ENCODE measurements at regions not wholly inside any gene's neighbourhood (a gene's known extent, or its start where the extent isn't known, plus 50 kb on each side); places are given as distances from the start of the nearest gene placed in this dataset.
A peak's percentile ranks its signal among the peaks of the same experiment; 100 is the strongest.

- DNase-seq (ENCODE audit: extremely low read depth in 1 of 11, low read depth in 9 of 11, low spot score in 4 of 11), result no peak
Measured at GRCh38 chr7:94054130-94054529, 50.0 kb upstream of the BET1 start.

GRCh38 chr7:94055963-94056362, 51.8 kb upstream of the BET1 start:
- DNase-seq (ENCODE audit: extremely low read depth in 1 of 11, low read depth in 9 of 11, low spot score in 4 of 11), result no peak

- no peak for DNase-seq (ENCODE audit: extremely low read depth in 1 of 11, low read depth in 9 of 11, low spot score in 4 of 11)
Measured at GRCh38 chr7:94056796-94057207, 52.6 kb upstream of the BET1 start.

GRCh38 chr7:94057955-94058354, 53.8 kb upstream of the BET1 start:
- DNase-seq (ENCODE audit: extremely low read depth in 1 of 11, low read depth in 9 of 11, low spot score in 4 of 11), result no peak

DNA sequence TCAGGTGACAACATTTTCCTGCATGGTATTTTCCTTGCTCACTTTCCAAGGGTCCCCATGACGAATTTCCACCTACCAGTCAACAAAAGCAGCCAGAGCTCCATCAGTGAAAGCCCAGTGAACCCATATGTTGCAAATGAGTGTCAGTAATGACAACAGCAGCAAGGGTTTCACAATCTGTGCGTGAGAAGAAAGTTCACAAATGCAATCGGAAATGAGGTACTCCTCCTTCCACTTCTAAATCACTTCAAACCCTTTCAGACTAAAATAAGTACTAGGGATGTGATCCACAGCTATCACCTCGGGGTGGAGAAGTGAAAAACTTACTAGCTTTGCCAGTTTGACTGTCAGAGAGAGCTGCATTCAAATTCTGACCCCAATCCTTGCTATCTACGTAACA, 55.6 kb upstream of the BET1 start:
- no peak for DNase-seq (ENCODE audit: extremely low read depth in 1 of 11, low read depth in 9 of 11, low spot score in 4 of 11)

GRCh38 chr7:94060752-94061151, 56.6 kb upstream of the BET1 start:
- peak in 10 of 11 donors; percentile 25 to 79 (median 51) for DNase-seq (ENCODE audit: extremely low read depth in 1 of 11, low read depth in 9 of 11, low spot score in 4 of 11)

- DNase-seq (ENCODE audit: extremely low read depth in 1 of 11, low read depth in 9 of 11, low spot score in 4 of 11), result no peak
Measured at GRCh38 chr7:94061326-94061725, 57.2 kb upstream of the BET1 start.

- DNase-seq (ENCODE audit: extremely low read depth in 1 of 11, low read depth in 9 of 11, low spot score in 4 of 11), result no peak
Measured at GRCh38 chr7:94062372-94062771, 58.2 kb upstream of the BET1 start.

DNA sequence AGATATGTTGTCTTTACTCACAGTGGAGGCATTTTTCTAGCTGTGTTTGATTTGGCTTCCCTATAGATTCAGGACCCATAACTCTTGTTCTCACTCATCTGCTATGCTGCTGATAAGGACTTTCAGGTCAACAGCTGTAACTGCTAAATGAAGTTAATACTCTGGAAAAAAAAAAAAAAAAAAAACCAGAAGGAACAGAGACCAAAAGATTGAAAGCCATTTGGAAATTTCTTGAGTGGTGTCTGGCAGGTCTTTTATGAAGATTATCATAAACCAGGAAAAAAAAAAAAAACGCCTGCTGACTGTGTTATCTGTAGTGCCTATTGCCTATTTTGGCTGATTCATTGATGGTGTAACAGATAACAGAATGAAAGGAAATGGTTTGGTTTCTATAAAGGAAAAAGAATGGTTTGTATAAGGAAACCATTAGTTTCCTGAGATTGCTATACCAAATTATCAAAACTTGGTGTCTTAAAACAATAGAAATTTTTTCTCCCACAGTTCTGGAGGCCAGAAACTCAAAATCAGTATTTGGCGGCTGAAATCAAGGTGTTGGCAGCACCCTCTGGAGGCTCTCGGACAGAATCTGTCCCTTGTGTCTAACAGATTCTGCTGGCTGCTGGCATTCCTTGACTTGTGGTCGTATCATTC, 60.5 kb upstream of the BET1 start:
- no peak for DNase-seq (ENCODE audit: extremely low read depth in 1 of 11, low read depth in 9 of 11, low spot score in 4 of 11)

DNA sequence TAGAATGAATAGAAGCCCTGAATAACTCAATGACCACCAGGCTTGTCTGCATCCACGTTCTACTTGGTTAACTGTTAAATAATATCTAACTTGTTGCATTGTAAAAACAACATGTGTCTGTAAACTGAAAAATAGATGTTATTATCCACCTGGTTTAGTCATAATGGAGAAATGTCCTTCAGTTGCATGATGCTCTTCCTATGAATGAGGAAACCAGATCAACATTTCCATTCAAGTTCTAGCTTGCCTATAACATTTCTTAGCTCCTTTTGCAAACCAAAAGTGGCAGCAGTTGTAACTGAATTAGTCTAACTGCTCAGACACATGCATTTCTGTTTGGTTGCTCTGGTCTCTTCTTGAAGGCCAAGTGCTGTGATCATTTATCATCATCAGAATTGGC, 62.9 kb upstream of the BET1 start:
- DNase-seq (ENCODE audit: extremely low read depth in 1 of 11, low read depth in 9 of 11, low spot score in 4 of 11), result no peak

GRCh38 chr7:94067506-94067905, 63.4 kb upstream of the BET1 start:
- DNase-seq (ENCODE audit: extremely low read depth in 1 of 11, low read depth in 9 of 11, low spot score in 4 of 11), result no peak

DNA sequence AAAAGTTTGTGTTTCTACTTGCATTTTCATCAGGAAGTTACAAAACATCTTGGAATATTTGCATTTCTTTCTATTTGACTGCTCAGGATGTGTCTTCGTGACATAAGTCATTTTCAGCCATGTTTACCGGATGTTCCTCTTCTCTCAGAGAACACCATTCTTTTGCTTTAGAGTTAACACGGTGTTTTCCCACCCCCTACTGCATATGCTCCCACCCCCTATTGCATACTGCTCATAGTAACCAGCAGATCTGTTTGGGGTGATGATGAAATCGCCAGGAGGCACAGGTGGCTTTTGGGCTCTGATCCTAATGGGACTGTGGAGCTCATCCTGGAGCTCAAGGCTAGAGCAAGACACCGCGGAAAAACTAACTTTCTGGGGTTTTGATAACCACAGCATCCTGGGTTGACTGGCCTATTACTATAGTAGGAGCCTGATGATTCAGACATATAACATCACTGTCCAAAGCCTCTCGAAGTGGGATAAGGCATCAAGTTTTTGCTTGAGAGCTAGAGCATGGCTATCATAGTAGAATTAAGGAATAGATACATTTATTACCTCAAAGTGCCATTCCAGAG, 65.1 kb upstream of the BET1 start:
- no peak for DNase-seq (ENCODE audit: extremely low read depth in 1 of 11, low read depth in 9 of 11, low spot score in 4 of 11)

DNA sequence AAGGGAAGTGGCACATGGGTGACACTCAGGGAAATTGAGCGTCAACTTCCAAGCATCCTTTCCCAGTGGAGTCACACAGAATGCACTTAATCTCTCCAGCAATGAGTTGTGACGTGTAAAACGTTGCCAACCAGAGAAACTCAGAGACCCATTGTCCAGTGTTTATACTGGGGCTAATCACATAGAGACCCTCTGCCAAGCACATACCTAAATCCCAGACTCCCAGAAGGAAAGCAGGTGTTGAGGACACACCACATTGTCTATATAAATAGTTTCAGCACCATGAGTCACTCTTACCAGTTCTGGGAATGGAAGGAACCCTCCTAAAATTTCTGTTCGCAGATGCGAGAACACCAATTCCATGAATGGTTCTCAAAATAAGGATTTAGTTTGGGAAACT, 76.4 kb upstream of the BET1 start:
- DNase-seq (ENCODE audit: extremely low read depth in 1 of 11, low read depth in 9 of 11, low spot score in 4 of 11), result no peak

DNA sequence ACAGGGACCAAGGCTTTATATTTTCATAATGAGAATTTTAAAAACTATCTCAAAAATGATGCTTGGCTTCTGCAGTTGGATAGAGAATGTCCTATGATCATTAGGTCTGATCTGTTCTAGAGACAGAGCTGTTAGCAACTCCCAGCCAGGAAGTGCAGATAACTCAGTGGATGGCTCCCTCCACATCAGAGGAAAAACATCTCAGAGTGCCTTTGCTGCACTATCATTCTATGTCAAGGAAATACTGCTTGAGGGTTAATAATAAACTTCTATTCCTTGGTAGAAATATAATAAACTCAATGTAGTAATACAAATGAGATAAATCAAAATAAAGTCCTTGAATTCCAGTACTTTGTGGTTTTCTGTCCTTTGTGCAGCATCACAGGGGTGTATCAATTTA, 78.0 kb upstream of the BET1 start:
- no peak for DNase-seq (ENCODE audit: extremely low read depth in 1 of 11, low read depth in 9 of 11, low spot score in 4 of 11)

DNA sequence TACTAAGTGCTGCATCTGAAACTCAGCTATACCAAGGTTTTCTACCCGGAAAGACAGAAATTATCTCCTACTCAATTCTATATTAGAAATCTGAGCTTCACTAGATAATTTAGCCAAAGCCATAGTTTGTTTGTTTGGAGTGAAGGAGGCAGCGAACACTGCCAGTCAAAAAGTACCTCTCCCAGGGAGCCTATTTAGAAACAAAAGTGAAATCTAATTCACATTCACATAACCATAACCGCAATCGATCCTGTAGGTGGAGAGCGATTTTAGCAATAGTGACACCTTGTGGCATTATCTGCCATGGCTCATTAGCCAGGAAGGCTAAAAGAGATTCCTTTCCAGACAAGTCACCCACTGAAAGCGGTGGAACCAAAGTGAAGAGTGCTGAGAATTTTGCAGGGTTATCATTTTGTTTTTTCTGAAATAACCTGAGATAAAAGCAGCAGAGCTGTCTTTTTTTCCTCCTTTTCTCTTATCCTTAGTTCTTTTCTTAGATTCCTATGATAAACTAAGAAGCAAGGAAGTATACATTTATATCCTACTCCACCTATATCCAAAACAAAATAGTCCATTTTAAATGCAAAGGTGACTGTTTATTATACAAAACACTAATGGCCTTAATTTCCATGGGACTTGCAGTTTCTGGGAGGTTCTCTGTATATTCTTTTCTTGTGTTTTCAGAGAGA, 83.7 kb upstream of the BET1 start:
- DNase-seq (ENCODE audit: extremely low read depth in 1 of 11, low read depth in 9 of 11, low spot score in 4 of 11), result peak in 7 of 11 donors; percentile 10 to 29 (median 19)

DNA sequence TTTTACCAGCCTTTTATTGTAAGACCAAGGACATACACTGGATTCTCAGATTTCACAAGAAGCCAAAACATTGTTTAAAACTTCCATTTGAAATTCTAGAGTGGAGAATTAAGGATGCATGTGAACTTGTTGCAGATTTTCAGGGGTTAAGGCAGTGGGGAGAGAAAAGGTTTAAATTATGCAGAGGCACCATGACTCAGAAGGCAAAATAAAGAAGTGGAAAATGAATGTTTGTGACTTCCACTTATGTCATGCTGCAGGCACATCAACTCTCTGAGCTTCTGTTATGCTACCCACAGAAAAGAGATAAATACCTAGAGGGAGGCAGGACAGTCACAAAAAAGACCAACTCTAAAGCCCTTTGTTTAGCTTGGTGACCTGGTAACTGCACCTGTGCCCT, 84.4 kb upstream of the BET1 start:
- DNase-seq (ENCODE audit: extremely low read depth in 1 of 11, low read depth in 9 of 11, low spot score in 4 of 11), result no peak

GRCh38 chr7:94089806-94090205, 85.7 kb upstream of the BET1 start:
- no peak for DNase-seq (ENCODE audit: extremely low read depth in 1 of 11, low read depth in 9 of 11, low spot score in 4 of 11)

- no peak for DNase-seq (ENCODE audit: extremely low read depth in 1 of 11, low read depth in 9 of 11, low spot score in 4 of 11)
Measured at GRCh38 chr7:94092980-94093379, 88.8 kb upstream of the BET1 start.

GRCh38 chr7:94094298-94094697, 90.1 kb upstream of the BET1 start:
- DNase-seq (ENCODE audit: extremely low read depth in 1 of 11, low read depth in 9 of 11, low spot score in 4 of 11), result no peak

DNA sequence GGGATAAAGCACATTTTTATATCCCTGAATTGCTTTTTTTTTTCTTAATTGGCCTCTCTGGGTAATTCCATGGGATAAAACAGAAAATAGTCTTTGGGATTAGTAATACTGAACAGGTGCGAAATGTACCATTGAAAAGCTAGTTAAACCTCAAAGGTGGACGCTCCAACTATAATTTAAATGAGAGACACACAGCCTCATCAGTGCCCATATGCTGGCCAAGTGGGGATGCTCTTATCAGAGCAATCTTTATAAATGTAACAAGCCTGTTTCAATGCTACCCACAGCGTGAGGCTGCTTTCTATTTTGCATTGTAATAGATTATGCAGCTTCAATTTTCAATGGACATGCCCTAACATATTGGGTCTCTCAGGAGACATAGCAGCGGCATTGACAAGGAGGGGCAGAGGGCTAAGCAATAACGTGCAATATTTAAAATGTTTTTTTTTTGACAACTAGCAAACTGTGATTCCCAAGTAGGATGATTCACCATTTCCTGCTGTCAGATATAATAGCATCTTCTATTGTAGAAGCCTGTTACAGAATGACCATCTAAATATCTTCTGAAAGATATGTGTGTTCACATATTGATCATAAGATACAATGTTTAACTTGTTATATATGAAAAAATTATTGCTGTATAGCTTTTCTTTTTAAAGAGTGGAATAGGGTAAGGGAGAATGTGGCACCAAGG, 91.3 kb upstream of the BET1 start:
- DNase-seq (ENCODE audit: extremely low read depth in 1 of 11, low read depth in 9 of 11, low spot score in 4 of 11), result no peak
